CD4-positive, alpha-beta T cell treated with Interleukin-4 for 1 hour (primary cell): ENCODE measurements at regions not wholly inside any gene's neighbourhood (a gene's known extent, or its start where the extent isn't known, plus 50 kb on each side); places are given as distances from the start of the nearest gene placed in this dataset.

ENCODE experiments used
- DNase-seq, 2 donors: peaks; one replicate each; pipeline ENCODE4 v3.0.0-alpha.2; 2020 to 2022

- no peak for DNase-seq
Observed at GRCh38 chr3:115336836-115337235, 189.7 kb upstream of the ZBTB20 start.

- no peak for DNase-seq
Observed at GRCh38 chr3:115340586-115340985, 193.5 kb upstream of the ZBTB20 start.

- no peak for DNase-seq
Observed at GRCh38 chr3:115341208-115341607, 194.1 kb upstream of the ZBTB20 start.

- no peak for DNase-seq
Observed at GRCh38 chr3:115347737-115348136, 200.6 kb upstream of the ZBTB20 start.

- no peak for DNase-seq
Observed at GRCh38 chr3:115348412-115348811, 201.3 kb upstream of the ZBTB20 start.

- DNase-seq = no peak
Observed at GRCh38 chr3:115348951-115349745, 202.1 kb upstream of the ZBTB20 start.

- no peak for DNase-seq
Observed at GRCh38 chr3:115350606-115351005, 203.5 kb upstream of the ZBTB20 start.

- DNase-seq = no peak
Observed at GRCh38 chr3:115351193-115351592, 204.1 kb upstream of the ZBTB20 start.

- no peak for DNase-seq
Observed at GRCh38 chr3:115354010-115354409, 206.9 kb upstream of the ZBTB20 start.

- no peak for DNase-seq
Observed at GRCh38 chr3:115357456-115357855, 210.4 kb upstream of the ZBTB20 start.

- DNase-seq = no peak
Observed at GRCh38 chr3:115359536-115359935, 212.4 kb upstream of the ZBTB20 start.

- DNase-seq = no peak
Observed at GRCh38 chr3:115361806-115362205, 214.7 kb upstream of the ZBTB20 start.

- no peak for DNase-seq
Observed at GRCh38 chr3:115363071-115363470, 216.0 kb upstream of the ZBTB20 start.

GRCh38 chr3:115369021-115369420, 221.9 kb upstream of the ZBTB20 start:
- no peak for DNase-seq

GRCh38 chr3:115375362-115375761, 228.3 kb upstream of the ZBTB20 start:
- DNase-seq = no peak

GRCh38 chr3:115380883-115381572, 233.9 kb upstream of the ZBTB20 start:
- no peak for DNase-seq

GRCh38 chr3:115381573-115381912, 234.5 kb upstream of the ZBTB20 start:
- no peak for DNase-seq

GRCh38 chr3:115381931-115382330, 234.8 kb upstream of the ZBTB20 start:
- DNase-seq = no peak

- DNase-seq = no peak
Observed at GRCh38 chr3:115384381-115384780, 237.3 kb upstream of the ZBTB20 start.

- DNase-seq = no peak
Observed at GRCh38 chr3:115385774-115386730, 237.3 kb upstream of the GAP43 start.

- DNase-seq = no peak
Observed at GRCh38 chr3:115388166-115388565, 235.1 kb upstream of the GAP43 start.

GRCh38 chr3:115388811-115389210, 234.5 kb upstream of the GAP43 start:
- DNase-seq = no peak

- DNase-seq = no peak
Observed at GRCh38 chr3:115396801-115397200, 226.5 kb upstream of the GAP43 start.
